H1 (cell line): ENCODE measurements at regions not wholly inside any gene's neighbourhood (a gene's known extent, or its start where the extent isn't known, plus 50 kb on each side); places are given as distances from the start of the nearest gene placed in this dataset.

ENCODE experiments used
- CTCF ChIA-PET: fragments of 300-600 bp; sonication (Branson Sonifier 250); formaldehyde crosslinking; loops from one replicate; lab custom pipeline; 2021; ENCODE audit not compliant: partially characterized antibody; lab: Charles Lee
- POLR2A ChIA-PET: fragments of 300-600 bp; sonication (Branson Sonifier 250); formaldehyde crosslinking; loops from one replicate; lab custom pipeline; 2021; ENCODE audit warnings: inconsistent platforms; ENCODE audit not compliant: partially characterized antibody; lab: Charles Lee
- DNase-seq, 2 experiments: peaks; one replicate each; pipeline versions ENCODE4 v3.0.0 to v3.0.0-alpha.2; 2010 to 2022; ENCODE audit warnings: low spot score in 2 of 2, low read depth in 1 of 2, mixed read lengths in 1 of 2
- FAIRE-seq: peaks from 2 replicates; lab custom pipeline; 2011; peaks lifted over from hg19 to GRCh38; lab: Jason Lieb, UNC
- H2AFZ ChIP-seq: 2 replicates; pipeline ENCODE4 v1.8.1; 2012; ENCODE audit warnings: low read length, inconsistent platforms
- H2AK5ac ChIP-seq: 2 replicates; pipeline ENCODE4 v1.6.1; 2013; ENCODE audit warnings: low read depth, low read length
- H2BK120ac ChIP-seq: replicated peaks from 2 replicates; pipeline ENCODE3; 2013; ENCODE audit warnings: low read depth, low read length, inconsistent platforms
- H2BK12ac ChIP-seq: 2 replicates; pipeline ENCODE4 v1.6.1; 2013; ENCODE audit warnings: low read depth, low read length
- H2BK15ac ChIP-seq: 2 replicates; pipeline ENCODE4 v1.6.1; 2013; ENCODE audit warnings: low read length
- H2BK20ac ChIP-seq: 2 replicates; pipeline ENCODE4 v1.6.1; 2013; ENCODE audit warnings: low read length
- H2BK5ac ChIP-seq: 2 replicates; pipeline ENCODE4 v1.6.1; 2013; ENCODE audit warnings: low read depth, low read length
- H3K14ac ChIP-seq: 2 replicates; pipeline ENCODE4 v1.6.1; 2013; ENCODE audit warnings: inconsistent platforms; ENCODE audit not compliant: insufficient read length
- H3K18ac ChIP-seq: 2 replicates; pipeline ENCODE4 v1.6.1; 2013; ENCODE audit warnings: low read length; ENCODE audit errors: extremely low read depth
- H3K23ac ChIP-seq: 2 replicates; pipeline ENCODE4 v1.6.1; 2013; ENCODE audit warnings: inconsistent platforms; ENCODE audit not compliant: insufficient read length
- H3K23me2 ChIP-seq: 2 replicates; pipeline ENCODE4 v1.6.1; 2013; ENCODE audit warnings: low read depth, low read length
- H3K27ac ChIP-seq: 2 replicates; pipeline ENCODE4 v1.6.1; 2011; ENCODE audit warnings: low read depth, low read length, inconsistent platforms
- H3K27me3 ChIP-seq, 4 experiments: replicated peaks in 1 of 4; 1 replicate in 1 of 4; 2 replicates in 3 of 4; pipeline versions ENCODE4 v1.6.1 to v1.8.1; 2011 to 2013; ENCODE audit warnings: low read length in 3 of 4, mild to moderate bottlenecking in 3 of 4, inconsistent platforms in 2 of 4, mixed read lengths in 2 of 4, moderate library complexity in 1 of 4; ENCODE audit not compliant: control insufficient read depth in 3 of 4, insufficient read depth in 3 of 4; ENCODE audit errors: extremely low read depth in 1 of 4
- H3K36me3 ChIP-seq, 4 experiments: 2 replicates each; pipeline versions ENCODE4 v1.6.1 to v1.8.1; 2011 to 2013; ENCODE audit warnings: mild to moderate bottlenecking in 4 of 4, low read length in 3 of 4, moderate library complexity in 2 of 4, control low read depth in 1 of 4, inconsistent platforms in 1 of 4; ENCODE audit not compliant: insufficient read depth in 4 of 4, control insufficient read depth in 2 of 4
- H3K4ac ChIP-seq: replicated peaks from 2 replicates; pipeline ENCODE3; 2013; ENCODE audit warnings: low read length, low read depth, mixed read lengths, inconsistent platforms; ENCODE audit not compliant: insufficient read length
- H3K4me1 ChIP-seq, 4 experiments: replicated peaks in 1 of 4; 1 replicate in 1 of 4; 2 replicates in 3 of 4; pipeline versions ENCODE4 v1.6.1 to v1.8.1; 2011 to 2013; ENCODE audit warnings: low read length in 3 of 4, inconsistent platforms in 2 of 4, mixed read lengths in 1 of 4; ENCODE audit not compliant: insufficient read depth in 4 of 4, control insufficient read depth in 3 of 4
- H3K4me2 ChIP-seq, 2 experiments: 2 replicates each; pipeline versions ENCODE4 v1.6.1 to v1.8.1; 2011 to 2013; ENCODE audit warnings: low read depth in 2 of 2, low read length in 2 of 2, control low read depth in 1 of 2, inconsistent platforms in 1 of 2, mild to moderate bottlenecking in 1 of 2; ENCODE audit not compliant: insufficient read depth in 1 of 2
- H3K4me3 ChIP-seq, 4 experiments: fragments of 200-600, 300-600 bp in 1 of 4; sonication (generic), shearing (Covaris generic), sonication (Bioruptor Twin) in 1 of 4; 2 replicates each; pipeline versions ENCODE4 v1.5.1 to v1.8.1; 2011 to 2016; ENCODE audit warnings: low read length in 4 of 4, low read depth in 3 of 4, control low read depth in 2 of 4, inconsistent platforms in 2 of 4, mild to moderate bottlenecking in 2 of 4, mixed read lengths in 1 of 4, moderate library complexity in 1 of 4; ENCODE audit not compliant: insufficient read depth in 2 of 4; ENCODE audit errors: extremely low read depth in 1 of 4
- H3K56ac ChIP-seq: replicated peaks from 2 replicates; pipeline ENCODE3; 2013; ENCODE audit warnings: low read depth, mild to moderate bottlenecking, mixed read lengths, low read length, inconsistent platforms; ENCODE audit not compliant: insufficient read length
- H3K79me1 ChIP-seq: 2 replicates; pipeline ENCODE4 v1.6.1; 2013; ENCODE audit warnings: low read depth, low read length, control low read depth
- H3K79me2 ChIP-seq, 2 experiments: 2 replicates each; pipeline versions ENCODE4 v1.6.1 to v1.8.1; 2012 to 2013; ENCODE audit warnings: low read length in 2 of 2, mild to moderate bottlenecking in 2 of 2, inconsistent platforms in 1 of 2; ENCODE audit not compliant: insufficient read depth in 2 of 2, control insufficient read depth in 1 of 2
- H3K9ac ChIP-seq, 4 experiments: replicated peaks in 1 of 4; 1 replicate in 1 of 4; 2 replicates in 3 of 4; pipeline versions ENCODE4 v1.6.1 to v1.8.1; 2011 to 2013; ENCODE audit warnings: low read depth in 3 of 4, low read length in 3 of 4, control low read depth in 2 of 4, mild to moderate bottlenecking in 2 of 4, moderate library complexity in 2 of 4, inconsistent platforms in 1 of 4; ENCODE audit errors: extremely low read depth in 1 of 4
- H3K9me3 ChIP-seq, 2 experiments: 2 replicates each; pipeline versions ENCODE4 v1.6.1 to v1.8.1; 2012 to 2013; ENCODE audit warnings: mild to moderate bottlenecking in 2 of 2, moderate library complexity in 2 of 2, control low read depth in 1 of 2, inconsistent platforms in 1 of 2, low read depth in 1 of 2, low read length in 1 of 2, mixed read lengths in 1 of 2; ENCODE audit not compliant: insufficient read depth in 2 of 2
- H4K20me1 ChIP-seq, 2 experiments: replicated peaks in 1 of 2; 2 replicates each; pipeline versions ENCODE3 to v1.8.1; 2011 to 2013; ENCODE audit warnings: inconsistent platforms in 2 of 2, low read length in 2 of 2, mild to moderate bottlenecking in 1 of 2; ENCODE audit not compliant: insufficient read depth in 2 of 2, control insufficient read depth in 1 of 2
- H4K5ac ChIP-seq: 2 replicates; pipeline ENCODE4 v1.6.1; 2013; ENCODE audit warnings: low read length, low read depth, mixed read lengths, inconsistent platforms; ENCODE audit not compliant: insufficient read length
- H4K8ac ChIP-seq: 2 replicates; pipeline ENCODE4 v1.8.0; 2013; ENCODE audit warnings: mild to moderate bottlenecking, moderate library complexity, low read length, inconsistent platforms; ENCODE audit not compliant: insufficient read depth; ENCODE audit errors: extremely low read depth
- H4K91ac ChIP-seq: replicated peaks from 2 replicates; pipeline ENCODE3; 2013; ENCODE audit warnings: low read length, mixed read lengths, inconsistent platforms; ENCODE audit not compliant: insufficient read length
- ATF3 ChIP-seq: IDR thresholded peaks from 2 replicates; pipeline ENCODE4 v1.6.1; 2011; ENCODE audit warnings: low read depth, mild to moderate bottlenecking, low read length; ENCODE audit not compliant: insufficient read depth
- CREB1 ChIP-seq: IDR thresholded peaks from 2 replicates; pipeline ENCODE4 v1.6.1; 2012; ENCODE audit warnings: inconsistent platforms
- EGR1 ChIP-seq: IDR thresholded peaks from 2 replicates; pipeline ENCODE4 v1.6.1; 2011; ENCODE audit warnings: low read depth, low read length, borderline replicate concordance
- HDAC2 ChIP-seq, 2 experiments: fragments of 300-600 bp in 1 of 2; sonication (generic) in 1 of 2; IDR thresholded peaks; 2 replicates each; pipeline ENCODE4 v1.6.1; 2011 to 2012; ENCODE audit warnings: low read depth in 2 of 2, low read length in 2 of 2, mild to moderate bottlenecking in 2 of 2, moderate library complexity in 2 of 2, borderline replicate concordance in 1 of 2, inconsistent platforms in 1 of 2
- HDAC6 ChIP-seq: IDR thresholded peaks from one replicate; pipeline ENCODE4 v1.7.1; 2012; ENCODE audit warnings: low read depth, mild to moderate bottlenecking, inconsistent platforms, low read length, moderate library complexity
- KDM1A ChIP-seq: fragments of 200-600, 300-600 bp; sonication (generic); IDR thresholded peaks from 2 replicates; pipeline ENCODE4 v1.7.1; 2016; ENCODE audit warnings: mild to moderate bottlenecking, low read length, borderline replicate concordance
- KDM4A ChIP-seq: IDR thresholded peaks from one replicate; pipeline ENCODE4 v1.7.1; 2012; ENCODE audit warnings: low read depth, mild to moderate bottlenecking, moderate library complexity, low read length, inconsistent platforms; ENCODE audit not compliant: severe bottlenecking
- RBBP5 ChIP-seq: IDR thresholded peaks from 2 replicates; pipeline ENCODE4 v1.7.1; 2012; ENCODE audit warnings: low read depth, mild to moderate bottlenecking, inconsistent platforms, low read length, moderate library complexity, borderline replicate concordance
- SAP30 ChIP-seq: fragments of 300-600 bp; sonication (generic); IDR thresholded peaks from 2 replicates; pipeline ENCODE4 v1.7.1; 2012; ENCODE audit warnings: low read length, moderate library complexity, mild to moderate bottlenecking, inconsistent platforms; ENCODE audit not compliant: insufficient read depth, insufficient replicate concordance
- TCF12 ChIP-seq: IDR thresholded peaks from 2 replicates; pipeline ENCODE4 v1.6.1; 2011; ENCODE audit warnings: low read depth, mild to moderate bottlenecking, low read length
- TEAD4 ChIP-seq: IDR thresholded peaks from 2 replicates; pipeline ENCODE4 v1.6.1; 2012; ENCODE audit warnings: low read depth, low read length, inconsistent platforms, mixed read lengths
- WGBS, 2 experiments: shearing (Covaris generic) in 1 of 2; methylation state at CpG; one replicate each; pipeline versions ENCODE4 v1.1.6 to v1.1.7; 2013 to 2015; ENCODE audit warnings: low lambda C conversion rate in 2 of 2, mixed read lengths in 2 of 2, inconsistent platforms in 1 of 2, low coverage in 1 of 2, missing lambda C conversion rate in 1 of 2; ENCODE audit not compliant: insufficient replicate concordance in 2 of 2, insufficient coverage in 1 of 2, insufficient read length in 1 of 2; ENCODE audit errors: extremely low coverage in 1 of 2, missing lambda C conversion rate in 1 of 2; 5-methylcytosine and 5-hydroxymethylcytosine counted together

DNA sequence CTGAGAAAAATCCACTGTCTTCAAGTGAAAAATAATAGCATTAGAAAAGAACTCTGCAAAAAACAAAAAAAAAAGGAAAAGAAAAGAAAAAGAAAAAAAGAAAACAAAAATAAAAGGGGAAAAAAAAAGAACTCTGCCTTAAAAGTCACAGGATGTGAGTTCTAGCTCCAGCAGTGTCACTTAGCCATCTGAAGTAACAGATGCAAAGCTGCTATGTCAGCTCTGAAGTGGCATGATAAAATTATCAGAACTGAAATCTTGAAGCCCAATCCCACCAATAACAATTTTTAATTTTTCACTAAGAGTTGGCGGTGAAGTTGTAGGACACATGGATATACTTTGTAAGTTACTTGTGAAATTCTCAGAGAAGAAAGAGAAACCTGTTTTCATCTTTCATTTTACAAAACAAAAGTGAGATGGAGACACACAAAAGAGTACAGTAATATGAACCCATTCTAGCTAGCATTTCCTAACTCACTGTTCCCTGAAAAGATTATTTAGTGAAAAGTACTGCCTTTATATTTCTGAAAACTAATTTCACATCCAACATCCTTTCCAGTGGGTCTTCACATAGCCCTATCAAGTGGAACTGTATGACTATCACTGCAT, 103.5 kb downstream of the ELAPOR2 start:
- peaks cover 0 to 6% of the 10 kb centered on the region in 2 experiments; a peak in 2 of 4 replicates for H3K9me3 ChIP-seq
- no peak for FAIRE-seq
- H2AFZ ChIP-seq = no peak overlapping the region
- no peak overlapping the region for H3K9ac ChIP-seq
- H3K27ac ChIP-seq = no peak overlapping the region
- H2BK120ac ChIP-seq = no peak overlapping the region
- H3K14ac ChIP-seq = no peak overlapping the region
- no peak overlapping the region for H2BK20ac ChIP-seq
- WGBS, 2 experiments = 80% methylated on average over 1 of the region's 1 CpG; no CpG with 5 or more reads in 1 of the 2 experiments
- no peak overlapping the region for H3K4ac ChIP-seq
- no peak overlapping the region for H4K8ac ChIP-seq
- no peak overlapping the region for H2BK5ac ChIP-seq
- H3K18ac ChIP-seq = no peak overlapping the region
- POLR2A ChIA-PET = no interaction called here
- peaks cover 0 to 3% of the 10 kb centered on the region in 2 experiments for H4K20me1 ChIP-seq
- H2BK15ac ChIP-seq = no peak overlapping the region
- DNase-seq = no peak
- no peak overlapping the region for H2BK12ac ChIP-seq
- H3K4me3 ChIP-seq = no peak overlapping the region
- no peak overlapping the region for H3K4me2 ChIP-seq
- H3K79me1 ChIP-seq = no peaks in the 10 kb centered on the region; the same call in 1 of the 2 replicates
- no peak overlapping the region for H4K91ac ChIP-seq
- H3K4me1 ChIP-seq = no peaks in the 10 kb centered on the region
- no peak overlapping the region for H3K23ac ChIP-seq
- CTCF ChIA-PET = interaction anchor here (0.7 to 1.2 kb wide), 2 partner anchors 16 to 173 kb away, joined by 3 read pairs; no protein-coding TSS in a partner anchor
- no peak overlapping the region for H3K56ac ChIP-seq
- H3K27me3 ChIP-seq = no peaks in the 10 kb centered on the region
- peaks cover 0 to 3% (median under 1%) of the 10 kb centered on the region in 4 experiments; a peak in 1 of 8 replicates for H3K36me3 ChIP-seq
- H3K23me2 ChIP-seq = no peaks in the 10 kb centered on the region
- H2AK5ac ChIP-seq = no peak overlapping the region
- H4K5ac ChIP-seq = no peak overlapping the region
- peaks cover 0 to 28% of the 10 kb centered on the region in 2 experiments; a peak in 2 of 4 replicates for H3K79me2 ChIP-seq
- TF ChIP-seq HDAC6 (no peak), SAP30 (no peak), ATF3 (no peak), TCF12 (no peak), TEAD4 (no peak), CREB1 (no peak), HDAC2 (IDR thresholded peaks at IDR 0.05; ENCODE audit: borderline replicate concordance in 1 of 2, low read depth in 2 of 2, low read length in 2 of 2) (no peak), RBBP5 (no peak), EGR1 (no peak), KDM1A (no peak), KDM4A (no peak)
